Keratinocyte (primary cell): ENCODE measurements at regions not wholly inside any gene's neighbourhood (a gene's known extent, or its start where the extent isn't known, plus 50 kb on each side); places are given as distances from the start of the nearest gene placed in this dataset.

ENCODE experiments used
- CTCF ChIP-seq, 3 experiments: IDR thresholded peaks in 1 of 3; conservative IDR thresholded peaks in 1 of 3; optimal IDR thresholded peaks in 1 of 3; 2 replicates in 2 of 3; 3 replicates in 1 of 3; pipeline versions ENCODE3 to v1.5.1; 2011; ENCODE audit warnings: low read length in 3 of 3, mild to moderate bottlenecking in 3 of 3, moderate library complexity in 2 of 3, control low read depth in 1 of 3, inconsistent platforms in 1 of 3; ENCODE audit not compliant: insufficient read depth in 2 of 3; ENCODE audit errors: extremely low read depth in 1 of 3
- EZH2 ChIP-seq: IDR thresholded peaks from one replicate; pipeline ENCODE4 v1.6.1; 2012; ENCODE audit warnings: inconsistent platforms, mild to moderate bottlenecking, low read length, moderate library complexity

- TF ChIP-seq CTCF (optimal IDR thresholded peaks at IDR 0.05 in 1 of 3, IDR thresholded peaks at IDR 0.05 in 1 of 3, conservative IDR thresholded peaks at IDR 0.05 in 1 of 3; ENCODE audit: extremely low read depth in 1 of 3, insufficient read depth in 2 of 3, low read length in 3 of 3), result no peak
- no peak for TF ChIP-seq EZH2
These were observed 89.2 kb upstream of the ARGLU1 start for GRCh38 chr13:106657104-106657503.
